ENCODE measurements at regions not wholly inside any gene's neighbourhood (a gene's known extent, or its start where the extent isn't known, plus 50 kb on each side); places are given as distances from the start of the nearest gene placed in this dataset.
"Not testable (repeated sequence)": the region's sequence is repeated elsewhere in the genome, so short reads cannot be mapped to it uniquely, and the experiment has no call there.

DNA sequence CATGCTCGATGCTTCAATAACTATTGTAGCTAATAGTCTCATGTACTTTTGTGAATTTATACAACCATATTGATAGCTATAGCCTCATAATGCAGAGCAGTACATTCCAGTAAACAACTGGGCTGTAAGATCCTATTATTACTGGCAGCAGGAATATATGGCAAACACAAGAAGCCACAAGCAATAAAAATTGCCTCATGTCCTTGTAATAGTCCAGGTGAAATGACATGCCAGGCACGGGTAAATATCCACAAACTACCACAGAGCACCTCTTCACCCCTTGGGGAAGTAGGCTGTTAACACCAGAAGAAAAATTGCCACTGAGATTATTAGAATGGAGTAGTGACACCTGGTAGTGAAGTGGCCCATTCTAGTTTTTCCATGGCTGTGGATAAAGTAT is 158.3 kb downstream of the MTX2 start:
- WGBS, 2 donors: 85 to 88% methylated on average over 2 of the region's 2 CpGs
- TF ChIP-seq, protein P1, sequence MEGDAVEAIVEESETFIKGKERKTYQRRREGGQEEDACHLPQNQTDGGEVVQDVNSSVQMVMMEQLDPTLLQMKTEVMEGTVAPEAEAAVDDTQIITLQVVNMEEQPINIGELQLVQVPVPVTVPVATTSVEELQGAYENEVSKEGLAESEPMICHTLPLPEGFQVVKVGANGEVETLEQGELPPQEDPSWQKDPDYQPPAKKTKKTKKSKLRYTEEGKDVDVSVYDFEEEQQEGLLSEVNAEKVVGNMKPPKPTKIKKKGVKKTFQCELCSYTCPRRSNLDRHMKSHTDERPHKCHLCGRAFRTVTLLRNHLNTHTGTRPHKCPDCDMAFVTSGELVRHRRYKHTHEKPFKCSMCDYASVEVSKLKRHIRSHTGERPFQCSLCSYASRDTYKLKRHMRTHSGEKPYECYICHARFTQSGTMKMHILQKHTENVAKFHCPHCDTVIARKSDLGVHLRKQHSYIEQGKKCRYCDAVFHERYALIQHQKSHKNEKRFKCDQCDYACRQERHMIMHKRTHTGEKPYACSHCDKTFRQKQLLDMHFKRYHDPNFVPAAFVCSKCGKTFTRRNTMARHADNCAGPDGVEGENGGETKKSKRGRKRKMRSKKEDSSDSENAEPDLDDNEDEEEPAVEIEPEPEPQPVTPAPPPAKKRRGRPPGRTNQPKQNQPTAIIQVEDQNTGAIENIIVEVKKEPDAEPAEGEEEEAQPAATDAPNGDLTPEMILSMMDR (IDR thresholded peaks at IDR 0.05): no peak
- ATAC-seq (no peak), DNase-seq (no peak)
- Histone ChIP-seq H3K4me3 (no peak overlapping the region), H3K9me3 (peaks cover 0 to under 1% (median 0%) of the 10 kb centered on the region in 11 donors), H3K27me3 (peaks cover 0 to 10% (median 0%) of the 10 kb centered on the region in 7 donors), H3K27ac (no peak overlapping the region), H3K4me1 (no peaks in the 10 kb centered on the region), H3K36me3 (no peaks in the 10 kb centered on the region)
- intact Hi-C loops (cut with DNase I): no loop called here

DNA sequence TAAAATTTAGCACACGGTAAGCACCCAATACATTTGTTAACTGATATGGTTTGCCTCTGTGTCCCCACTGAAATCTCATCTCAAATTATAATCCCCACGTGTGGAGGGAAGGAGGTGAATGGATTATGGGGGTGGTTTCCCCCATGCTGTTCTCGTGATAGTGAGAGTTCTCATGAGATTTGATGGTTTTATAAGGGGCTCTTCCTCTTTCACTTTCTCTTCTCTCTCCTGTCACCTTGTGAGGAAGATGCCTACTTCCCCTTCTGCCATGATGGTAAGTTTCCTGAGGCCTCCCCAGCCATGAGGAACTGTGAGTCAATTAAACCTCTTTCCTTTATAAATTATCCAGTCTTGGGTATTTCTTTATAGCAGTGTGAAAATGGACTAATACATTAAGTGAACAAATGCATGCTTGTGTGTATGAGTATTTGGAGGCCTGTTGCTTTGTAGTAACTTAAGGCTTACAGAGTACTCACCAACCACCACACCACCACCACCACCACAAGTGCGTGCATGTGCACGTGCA is 159.8 kb downstream of the MTX2 start:
- 69 to 74% methylated on average over 5 of the region's 5 CpGs for WGBS, 2 donors
- H3K4me3 ChIP-seq; H3K9me3 ChIP-seq; H3K27ac ChIP-seq; H3K4me1 ChIP-seq; H3K36me3 ChIP-seq; ATAC-seq; intact Hi-C loops (cut with DNase I); DNase-seq; H3K27me3 ChIP-seq: not testable (repeated sequence)

- intact Hi-C loops (cut with DNase I): no loop called here
- 75 to 90% methylated on average over 2 of the region's 2 CpGs for WGBS, 2 donors
- ATAC-seq (no peak), DNase-seq (no peak)
- peaks cover 0 to 14% (median 0%) of the 10 kb centered on the region in 11 donors for H3K9me3 ChIP-seq
- no peaks in the 10 kb centered on the region for H3K4me1 ChIP-seq
- peaks cover 0 to 13% (median 0%) of the 10 kb centered on the region in 7 donors for H3K27me3 ChIP-seq
- no peak overlapping the region for H3K27ac ChIP-seq
- no peaks in the 10 kb centered on the region for H3K36me3 ChIP-seq
- TF ChIP-seq, protein P1 (IDR thresholded peaks at IDR 0.05): no peak
- H3K4me3 ChIP-seq: no peak overlapping the region
Measured at GRCh38 chr2:176432434-176432833, 163.2 kb downstream of the MTX2 start.

DNA sequence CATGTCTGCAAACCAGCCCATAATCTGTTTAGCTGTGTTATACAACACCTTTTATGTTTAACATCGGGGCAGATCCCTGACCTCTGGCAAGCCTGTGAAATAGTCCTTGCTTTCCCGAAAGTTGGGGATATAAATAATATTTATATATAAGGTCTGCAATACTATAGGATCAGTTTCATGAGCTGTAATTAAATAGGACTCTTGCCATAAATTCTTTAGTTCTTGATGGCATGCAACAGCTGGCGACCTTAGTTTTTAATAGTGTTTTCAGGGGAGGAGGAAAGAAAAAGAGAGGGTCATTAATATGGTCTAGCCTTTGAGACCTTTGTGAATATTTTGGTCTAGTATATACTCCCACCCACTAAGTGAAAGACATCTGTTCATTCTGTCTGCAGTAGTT is 166.5 kb downstream of the MTX2 start:
- DNase-seq: no peak

GRCh38 chr2:176443946-176444345 is 174.7 kb downstream of the MTX2 start:
- WGBS, 2 donors: 57 to 71% methylated on average over 2 of the region's 2 CpGs
- intact Hi-C loops (cut with DNase I): loop anchor here in 1 of 10 donors (10.0 kb wide), 1 partner anchor 159 kb away; no protein-coding TSS in a partner anchor
- TF ChIP-seq, protein P1 (IDR thresholded peaks at IDR 0.05): no peak
- no peaks in the 10 kb centered on the region for H3K9me3 ChIP-seq
- no peak overlapping the region for H3K4me3 ChIP-seq
- no peaks in the 10 kb centered on the region for H3K36me3 ChIP-seq
- ATAC-seq (no peak), DNase-seq (no peak)
- no peak overlapping the region for H3K27ac ChIP-seq
- H3K27me3 ChIP-seq: no peaks in the 10 kb centered on the region
- peaks cover 0 to 11% (median 0%) of the 10 kb centered on the region in 9 donors for H3K4me1 ChIP-seq

More for the DNA sequence above, 166.5 kb downstream of the MTX2 start:
- no peak for ATAC-seq
- Histone ChIP-seq H3K36me3 (no peaks in the 10 kb centered on the region), H3K27ac (no peak overlapping the region), H3K4me1 (no peaks in the 10 kb centered on the region), H3K4me3 (no peak overlapping the region), H3K9me3 (peaks cover 0 to 14% (median 0%) of the 10 kb centered on the region in 11 donors), H3K27me3 (peaks cover 0 to 13% (median 0%) of the 10 kb centered on the region in 7 donors)
- intact Hi-C loops (cut with DNase I): no loop called here
- TF ChIP-seq, protein P1 (IDR thresholded peaks at IDR 0.05): no peak
- 92 to 97% methylated on average over 3 of the region's 3 CpGs for WGBS, 2 donors

Data from heart right ventricle (tissue), 16 donors.